K562 (cell line): ENCODE measurements at regions not wholly inside any gene's neighbourhood (a gene's known extent, or its start where the extent isn't known, plus 50 kb on each side); places are given as distances from the start of the nearest gene placed in this dataset.

Source experiments
- DLX4 ChIP-seq: fragments of 250-450 bp; sonication (Bioruptor Pico); IDR thresholded peaks from 2 replicates; pipeline ENCODE4 v1.6.1; 2021; ENCODE audit warnings: mild to moderate bottlenecking
- NR2F6 ChIP-seq: fragments of 450-650 bp; formaldehyde crosslinking; IDR thresholded peaks from 2 replicates; pipeline ENCODE4 v1.4.0; 2020; ENCODE audit warnings: mild to moderate bottlenecking
- PPARD ChIP-seq: fragments of 250-450 bp; sonication (Bioruptor Pico); IDR thresholded peaks from 2 replicates; pipeline ENCODE4 v1.8.0; 2022; ENCODE audit warnings: inconsistent platforms, mild to moderate bottlenecking, moderate library complexity
- PTRF ChIP-seq: fragments of 450-650 bp; IDR thresholded peaks from 2 replicates; pipeline ENCODE4 v1.6.1; 2016; ENCODE audit warnings: mild to moderate bottlenecking, missing genetic modification characterization, missing compliant biosample characterization
- RERE ChIP-seq: sonication (generic); formaldehyde crosslinking; IDR thresholded peaks from 2 replicates; pipeline ENCODE4 v1.8.0; 2023; ENCODE audit warnings: missing genetic modification reagents, mild to moderate bottlenecking, borderline replicate concordance
- SAP30 ChIP-seq: fragments of 200-600 bp; sonication (generic); IDR thresholded peaks from 2 replicates; pipeline ENCODE4 v1.6.1; 2012; ENCODE audit warnings: borderline replicate concordance, low read depth, mild to moderate bottlenecking, moderate library complexity, low read length, control low read depth, inconsistent platforms; ENCODE audit not compliant: insufficient read depth, poor library complexity, severe bottlenecking
- SMAD3 ChIP-seq: fragments of 450-650 bp; formaldehyde crosslinking; conservative IDR thresholded peaks from 2 replicates; pipeline ENCODE4 v1.4.0; 2020; ENCODE audit warnings: mild to moderate bottlenecking
- ZBTB8A ChIP-seq: fragments of 450-650 bp; IDR thresholded peaks from 2 replicates; pipeline ENCODE4 v1.6.1; 2018; ENCODE audit warnings: mild to moderate bottlenecking, moderate library complexity; ENCODE audit not compliant: partially characterized antibody
- ZNF444 ChIP-seq: fragments of 250-450 bp; sonication (Bioruptor Pico); IDR thresholded peaks from 2 replicates; pipeline ENCODE4 v1.4.0; 2020; ENCODE audit warnings: mild to moderate bottlenecking, moderate library complexity
- ZNF778 ChIP-seq: fragments of 450-650 bp; formaldehyde crosslinking; IDR thresholded peaks from 2 replicates; pipeline ENCODE4 v1.4.0; 2020; ENCODE audit warnings: mild to moderate bottlenecking, moderate library complexity
- TF ChIP-seq, protein P1 (sequence below), 2 experiments: fragments of 450-650 bp; IDR thresholded peaks; 2 replicates each; pipeline ENCODE4 v1.6.1; 2016; ENCODE audit warnings: mild to moderate bottlenecking in 2 of 2, borderline replicate concordance in 1 of 2, low read depth in 1 of 2, moderate library complexity in 1 of 2
- TF ChIP-seq, protein P2 (sequence below): fragments of 450-650 bp; formaldehyde crosslinking; conservative IDR thresholded peaks from 2 replicates; pipeline ENCODE4 v1.4.0; 2022; ENCODE audit warnings: mild to moderate bottlenecking, missing genetic modification characterization

DNA sequence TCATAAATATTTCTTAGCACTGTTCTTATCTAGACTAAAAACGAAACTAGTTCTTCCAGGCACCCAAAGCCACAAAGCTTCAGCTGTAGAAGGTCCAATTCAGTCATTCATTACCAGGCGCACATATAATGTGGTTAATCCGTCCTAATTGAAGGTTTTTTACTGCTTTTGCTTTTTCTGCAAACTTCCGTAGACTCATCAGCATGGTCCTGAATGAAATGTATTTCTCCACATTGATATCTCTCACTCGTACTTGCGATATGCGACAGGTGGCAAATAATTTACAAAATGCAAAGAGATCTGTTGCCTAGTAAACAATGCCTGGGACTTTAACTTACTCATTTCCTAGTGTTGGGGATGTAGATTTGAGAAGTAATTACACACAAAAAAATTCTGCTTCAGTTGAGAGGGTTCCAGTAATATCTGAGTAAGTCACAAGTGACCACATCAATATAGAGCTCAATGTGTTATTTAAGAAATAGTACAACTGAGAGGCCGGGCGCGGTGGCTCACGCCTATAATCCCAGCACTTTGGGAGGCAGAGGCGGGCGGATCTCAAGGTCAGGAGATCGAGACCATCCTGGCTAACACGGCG is 75.0 kb upstream of the MBNL1 start (continued):
- TF ChIP-seq RERE (CRISPR knock-in tag): no peak
- no peak for TF ChIP-seq ZNF778 (CRISPR knock-in tag)
- TF ChIP-seq, protein P1, sequence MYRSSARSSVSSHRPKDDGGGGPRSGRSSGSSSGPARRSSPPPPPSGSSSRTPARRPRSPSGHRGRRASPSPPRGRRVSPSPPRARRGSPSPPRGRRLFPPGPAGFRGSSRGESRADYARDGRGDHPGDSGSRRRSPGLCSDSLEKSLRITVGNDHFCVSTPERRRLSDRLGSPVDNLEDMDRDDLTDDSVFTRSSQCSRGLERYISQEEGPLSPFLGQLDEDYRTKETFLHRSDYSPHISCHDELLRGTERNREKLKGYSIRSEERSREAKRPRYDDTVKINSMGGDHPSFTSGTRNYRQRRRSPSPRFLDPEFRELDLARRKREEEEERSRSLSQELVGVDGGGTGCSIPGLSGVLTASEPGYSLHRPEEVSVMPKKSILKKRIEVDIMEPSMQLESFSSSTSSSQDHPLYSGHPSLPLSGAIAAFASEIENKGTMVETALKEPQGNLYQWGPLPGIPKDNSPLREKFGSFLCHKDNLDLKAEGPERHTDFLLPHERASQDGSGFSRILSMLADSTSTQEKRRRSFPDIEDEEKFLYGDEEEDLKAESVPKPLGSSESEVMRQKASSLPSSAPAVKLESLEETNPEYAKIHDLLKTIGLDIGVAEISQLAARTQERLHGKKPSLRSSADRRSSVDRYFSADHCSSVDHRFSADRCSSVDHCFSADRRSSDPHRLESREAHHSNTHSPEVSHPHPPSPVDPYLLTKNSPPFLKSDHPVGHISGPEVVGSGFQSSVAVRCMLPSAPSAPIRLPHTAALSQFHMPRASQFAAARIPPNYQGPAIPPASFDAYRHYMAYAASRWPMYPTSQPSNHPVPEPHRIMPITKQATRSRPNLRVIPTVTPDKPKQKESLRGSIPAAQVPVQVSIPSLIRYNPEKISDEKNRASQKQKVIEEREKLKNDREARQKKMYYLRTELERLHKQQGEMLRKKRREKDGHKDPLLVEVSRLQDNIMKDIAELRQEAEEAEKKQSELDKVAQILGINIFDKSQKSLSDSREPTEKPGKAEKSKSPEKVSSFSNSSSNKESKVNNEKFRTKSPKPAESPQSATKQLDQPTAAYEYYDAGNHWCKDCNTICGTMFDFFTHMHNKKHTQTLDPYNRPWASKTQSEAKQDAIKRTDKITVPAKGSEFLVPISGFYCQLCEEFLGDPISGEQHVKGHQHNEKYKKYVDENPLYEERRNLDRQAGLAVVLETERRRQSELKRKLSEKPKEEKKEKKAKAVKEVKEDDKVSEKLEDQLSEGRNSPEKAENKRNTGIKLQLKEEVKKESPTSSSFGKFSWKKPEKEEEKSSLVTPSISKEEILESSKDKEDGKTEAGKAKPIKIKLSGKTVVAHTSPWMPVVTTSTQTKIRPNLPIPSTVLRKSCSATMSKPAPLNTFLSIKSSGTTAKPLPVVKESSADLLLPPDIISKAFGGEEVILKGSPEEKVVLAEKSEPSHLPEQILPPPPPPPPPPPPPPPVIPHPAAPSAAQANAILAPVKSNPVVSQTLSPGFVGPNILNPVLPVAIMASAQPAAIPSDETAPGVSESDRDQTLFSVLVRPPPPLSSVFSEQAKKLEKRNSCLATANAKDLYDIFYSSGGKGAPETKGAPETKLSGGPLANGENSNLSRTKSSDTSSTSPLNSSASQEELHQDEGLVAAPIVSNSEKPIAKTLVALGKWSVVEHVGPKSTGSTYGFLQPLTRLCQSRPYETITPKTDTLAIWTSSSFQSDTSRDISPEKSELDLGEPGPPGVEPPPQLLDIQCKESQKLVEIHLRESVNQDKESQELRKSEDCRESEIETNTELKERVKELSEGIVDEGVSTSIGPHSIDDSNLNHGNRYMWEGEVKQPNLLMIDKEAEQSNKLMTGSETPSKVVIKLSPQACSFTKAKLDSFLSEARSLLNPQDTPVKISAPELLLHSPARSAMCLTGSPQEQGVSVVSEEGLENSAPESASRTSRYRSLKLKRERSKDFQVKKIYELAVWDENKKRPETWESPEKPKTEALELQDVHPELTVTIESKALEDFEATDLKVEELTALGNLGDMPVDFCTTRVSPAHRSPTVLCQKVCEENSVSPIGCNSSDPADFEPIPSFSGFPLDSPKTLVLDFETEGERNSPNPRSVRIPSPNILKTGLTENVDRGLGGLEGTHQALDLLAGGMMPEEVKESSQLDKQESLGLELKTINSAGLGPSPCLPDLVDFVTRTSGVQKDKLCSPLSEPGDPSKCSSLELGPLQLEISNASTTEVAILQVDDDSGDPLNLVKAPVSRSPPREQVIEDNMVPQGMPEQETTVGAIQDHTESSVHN (IDR thresholded peaks at IDR 0.05; ENCODE audit: borderline replicate concordance in 1 of 2, low read depth in 1 of 2): no peak
- no peak for TF ChIP-seq PTRF (tag)
- TF ChIP-seq PPARD (CRISPR knock-in tag): no peak
- no peak for TF ChIP-seq NR2F6 (CRISPR knock-in tag)
- TF ChIP-seq SAP30: peak; percentile 39
- no peak for TF ChIP-seq DLX4 (CRISPR knock-in tag)
- TF ChIP-seq SMAD3 (CRISPR knock-in tag): no peak
- TF ChIP-seq ZNF444 (CRISPR knock-in tag): no peak
- TF ChIP-seq, protein P2, sequence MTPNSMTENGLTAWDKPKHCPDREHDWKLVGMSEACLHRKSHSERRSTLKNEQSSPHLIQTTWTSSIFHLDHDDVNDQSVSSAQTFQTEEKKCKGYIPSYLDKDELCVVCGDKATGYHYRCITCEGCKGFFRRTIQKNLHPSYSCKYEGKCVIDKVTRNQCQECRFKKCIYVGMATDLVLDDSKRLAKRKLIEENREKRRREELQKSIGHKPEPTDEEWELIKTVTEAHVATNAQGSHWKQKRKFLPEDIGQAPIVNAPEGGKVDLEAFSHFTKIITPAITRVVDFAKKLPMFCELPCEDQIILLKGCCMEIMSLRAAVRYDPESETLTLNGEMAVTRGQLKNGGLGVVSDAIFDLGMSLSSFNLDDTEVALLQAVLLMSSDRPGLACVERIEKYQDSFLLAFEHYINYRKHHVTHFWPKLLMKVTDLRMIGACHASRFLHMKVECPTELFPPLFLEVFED (CRISPR knock-in tag): no peak
- no peak for TF ChIP-seq ZBTB8A
